ENCODE measurements at regions not wholly inside any gene's neighbourhood (a gene's known extent, or its start where the extent isn't known, plus 50 kb on each side); places are given as distances from the start of the nearest gene placed in this dataset.
"Not testable (repeated sequence)": the region's sequence is repeated elsewhere in the genome, so short reads cannot be mapped to it uniquely, and the experiment has no call there.

- DNase-seq (ENCODE audit: low spot score) (no peak), FAIRE-seq (no peak)
These were observed 498.0 kb downstream of the MATN1 start for GRCh38 chr1:30225357-30225756.

- DNase-seq (ENCODE audit: low spot score) (no peak), FAIRE-seq (no peak)
These were observed 503.7 kb downstream of the MATN1 start for GRCh38 chr1:30219675-30220074.

- no peak for FAIRE-seq
- no peak for DNase-seq (ENCODE audit: low spot score)
These were observed 504.9 kb downstream of the MATN1 start for GRCh38 chr1:30218438-30218837.

- FAIRE-seq (no peak), DNase-seq (ENCODE audit: low spot score) (no peak)
These were observed 506.8 kb downstream of the MATN1 start for GRCh38 chr1:30216602-30217001.

- FAIRE-seq = no peak
- DNase-seq (ENCODE audit: low spot score) = no peak
These were observed 509.4 kb downstream of the MATN1 start for GRCh38 chr1:30213936-30214335.

- DNase-seq (ENCODE audit: low spot score); FAIRE-seq: not testable (repeated sequence)
These were observed 515.4 kb downstream of the MATN1 start for GRCh38 chr1:30207962-30208361.

GRCh38 chr1:30206631-30207030 lies 516.8 kb downstream of the MATN1 start:
- DNase-seq (ENCODE audit: low spot score); FAIRE-seq: not testable (repeated sequence)

GRCh38 chr1:30204916-30205315 lies 518.5 kb downstream of the MATN1 start:
- DNase-seq (ENCODE audit: low spot score); FAIRE-seq: not testable (repeated sequence)

- FAIRE-seq = no peak
- DNase-seq (ENCODE audit: low spot score) = no peak
These were observed 522.4 kb downstream of the MATN1 start for GRCh38 chr1:30201015-30201414.

- DNase-seq (ENCODE audit: low spot score) (no peak), FAIRE-seq (no peak)
These were observed 523.2 kb downstream of the MATN1 start for GRCh38 chr1:30200161-30200560.

- FAIRE-seq (no peak), DNase-seq (ENCODE audit: low spot score) (no peak)
These were observed 523.8 kb downstream of the MATN1 start for GRCh38 chr1:30199563-30199962.

GRCh38 chr1:30198795-30199403 lies 524.5 kb downstream of the MATN1 start:
- FAIRE-seq (no peak), DNase-seq (ENCODE audit: low spot score) (no peak)

GRCh38 chr1:30198451-30198760 lies 525.0 kb downstream of the MATN1 start:
- DNase-seq (ENCODE audit: low spot score) (no peak), FAIRE-seq (no peak)

- FAIRE-seq (no peak), DNase-seq (ENCODE audit: low spot score) (no peak)
These were observed 525.5 kb downstream of the MATN1 start for GRCh38 chr1:30197639-30198450.

GRCh38 chr1:30196872-30197638 lies 526.3 kb downstream of the MATN1 start:
- DNase-seq (ENCODE audit: low spot score) = no peak
- FAIRE-seq = no peak

GRCh38 chr1:30196457-30196856 lies 526.9 kb downstream of the MATN1 start:
- FAIRE-seq (no peak), DNase-seq (ENCODE audit: low spot score) (no peak)

- no peak for FAIRE-seq
- no peak for DNase-seq (ENCODE audit: low spot score)
These were observed 527.8 kb downstream of the MATN1 start for GRCh38 chr1:30195424-30196134.

- FAIRE-seq = no peak
- DNase-seq (ENCODE audit: low spot score) = no peak
These were observed 528.5 kb downstream of the MATN1 start for GRCh38 chr1:30194741-30195423.

- FAIRE-seq (no peak), DNase-seq (ENCODE audit: low spot score) (no peak)
These were observed 529.3 kb downstream of the MATN1 start for GRCh38 chr1:30194046-30194619.

GRCh38 chr1:30192969-30193630 lies 530.3 kb downstream of the MATN1 start:
- DNase-seq (ENCODE audit: low spot score) = no peak

More at GRCh38 chr1:30192969-30193630, 530.3 kb downstream of the MATN1 start:
- FAIRE-seq = no peak

Measured in RCC 7860 (cell line).